Nucleus accumbens (tissue), 56 donors: ENCODE measurements at regions not wholly inside any gene's neighbourhood (a gene's known extent, or its start where the extent isn't known, plus 50 kb on each side); places are given as distances from the start of the nearest gene placed in this dataset.

Experiments used
- DNase-seq, 56 donors: peaks; one replicate each; lab custom pipeline; 2025; lab: John Stamatoyannopoulos, UW

- no peak for DNase-seq
Observed at GRCh38 chr1:98088381-98088780, 167.5 kb upstream of the DPYD start.

DNA sequence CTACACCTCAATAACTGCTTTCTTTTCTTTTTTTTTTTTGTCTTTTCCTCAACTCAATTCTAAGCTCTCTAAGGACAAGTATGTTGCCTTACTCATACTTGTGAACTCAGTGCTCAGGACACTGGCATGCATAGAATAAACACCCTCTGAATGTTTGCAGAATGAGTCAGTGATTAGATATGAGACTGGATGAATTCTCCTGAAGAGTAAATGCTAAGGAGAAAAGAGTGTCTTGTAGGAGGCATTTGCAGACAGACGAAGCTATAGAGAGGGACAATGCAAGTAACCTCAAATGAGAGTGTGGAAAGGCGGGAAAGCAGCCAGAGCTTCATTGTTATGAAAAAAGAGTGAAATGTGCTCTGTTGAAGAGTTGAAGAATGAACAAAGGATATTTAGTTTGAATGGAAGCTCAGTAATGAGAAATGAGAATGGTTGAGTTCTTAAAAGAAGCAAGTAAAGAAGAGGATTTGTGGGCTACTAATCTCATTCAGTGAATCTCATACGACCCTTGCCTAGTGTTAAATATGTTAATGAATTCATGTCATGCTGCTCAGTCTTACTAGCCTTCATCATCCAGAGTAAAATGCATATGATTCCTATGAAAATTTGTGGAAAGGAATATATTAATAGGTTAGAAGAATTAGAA, 166.1 kb upstream of the DPYD start:
- DNase-seq = no peak

GRCh38 chr1:98086156-98086555, 165.3 kb upstream of the DPYD start:
- no peak for DNase-seq

- DNase-seq = no peak
Observed at GRCh38 chr1:98084188-98084587, 163.4 kb upstream of the DPYD start.

- no peak for DNase-seq
Observed at GRCh38 chr1:98081944-98082343, 161.1 kb upstream of the DPYD start.

- DNase-seq = no peak
Observed at GRCh38 chr1:98078596-98078995, 157.8 kb upstream of the DPYD start.

DNA sequence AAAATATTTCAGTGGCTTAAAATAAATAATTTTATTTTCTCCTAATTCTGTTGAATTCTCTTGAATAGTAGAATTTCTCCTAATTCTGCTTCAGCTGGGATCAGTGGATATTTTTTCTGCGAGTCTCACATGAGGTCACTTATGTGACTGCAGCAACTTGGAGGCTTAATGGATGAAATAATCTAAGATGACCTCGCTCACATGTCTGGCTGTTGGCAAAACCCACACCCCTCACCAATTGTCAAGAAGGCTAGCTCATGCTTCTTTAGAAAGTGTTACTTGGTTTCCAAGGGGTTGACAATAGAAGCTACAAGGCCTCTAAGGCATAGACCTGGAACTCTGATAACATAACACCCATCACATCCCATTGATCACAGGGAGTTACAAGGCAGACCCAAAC, 156.9 kb upstream of the DPYD start:
- DNase-seq = no peak

DNA sequence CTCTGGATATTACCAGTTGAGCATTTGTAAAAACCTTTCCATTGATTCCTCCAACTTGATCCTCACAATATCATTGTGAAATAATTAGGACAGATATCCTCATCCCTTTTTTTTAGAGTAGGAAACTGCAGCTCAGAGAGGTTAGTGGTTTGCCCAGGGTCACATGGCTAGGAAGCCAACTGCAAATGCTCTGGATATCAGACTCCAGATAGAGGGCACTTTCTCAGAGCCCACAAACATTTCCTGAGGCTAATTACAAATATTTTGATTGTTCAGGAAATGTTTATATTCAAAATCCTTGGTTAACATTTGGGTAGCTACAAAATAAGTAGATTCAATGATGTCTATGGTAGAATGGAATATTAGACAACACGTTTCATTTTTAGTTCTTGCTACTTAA, 154.8 kb upstream of the DPYD start:
- no peak for DNase-seq

- no peak for DNase-seq
Observed at GRCh38 chr1:98073823-98074222, 153.0 kb upstream of the DPYD start.

DNA sequence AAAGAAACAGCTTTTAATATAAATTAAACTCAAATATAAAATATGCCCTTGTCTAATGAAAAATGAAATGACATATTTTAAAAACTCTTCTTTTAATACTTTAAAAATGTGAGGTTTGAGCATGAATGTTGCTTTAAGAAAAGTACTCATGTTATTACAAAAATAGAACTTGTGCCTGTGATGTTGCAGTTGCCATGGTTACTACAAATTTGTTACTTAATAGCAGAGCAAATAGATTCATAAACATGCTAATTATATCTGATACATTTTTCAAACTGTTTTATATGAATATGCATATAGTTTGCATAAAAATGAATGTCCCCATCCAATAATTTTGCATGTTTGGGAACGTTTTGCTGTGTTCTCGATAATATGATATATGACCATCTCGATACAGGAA, 152.3 kb upstream of the DPYD start:
- no peak for DNase-seq

GRCh38 chr1:98072047-98072446, 151.2 kb upstream of the DPYD start:
- no peak for DNase-seq

GRCh38 chr1:98068016-98068415, 147.2 kb upstream of the DPYD start:
- no peak for DNase-seq

GRCh38 chr1:98066911-98067310, 146.1 kb upstream of the DPYD start:
- DNase-seq = no peak

- no peak for DNase-seq
Observed at GRCh38 chr1:98059620-98060019, 138.8 kb upstream of the DPYD start.

GRCh38 chr1:98058676-98059075, 137.8 kb upstream of the DPYD start:
- no peak for DNase-seq

DNA sequence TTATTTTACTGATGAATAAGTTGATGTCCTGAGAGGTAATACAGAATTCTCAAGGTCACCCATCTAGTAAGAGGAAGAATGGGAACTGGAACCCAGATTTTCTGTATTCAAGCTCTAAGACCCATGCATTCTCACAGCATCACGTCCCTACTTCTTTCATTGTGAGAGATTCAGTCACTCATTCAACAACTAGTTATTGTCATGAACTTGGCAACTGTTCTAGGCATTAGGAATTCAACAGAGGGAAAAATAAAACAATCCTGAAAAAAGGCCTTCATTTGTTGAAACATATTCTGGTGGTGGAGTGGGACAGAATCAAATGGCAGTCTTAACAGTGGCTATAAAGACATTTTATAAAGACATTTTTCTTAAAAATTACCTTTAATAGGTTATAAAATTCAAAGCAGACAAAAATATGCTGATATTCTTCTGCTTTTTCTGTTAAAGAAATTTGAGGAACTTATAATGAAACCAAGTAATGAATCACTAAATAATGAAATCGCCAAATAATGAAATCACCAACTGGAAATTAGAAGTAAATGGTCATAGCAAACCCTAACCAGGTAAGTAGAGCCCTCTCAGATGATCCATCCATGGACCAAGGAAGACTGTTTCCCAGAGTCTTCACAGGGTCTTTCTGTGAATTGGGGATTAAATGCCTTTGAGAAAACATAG, 136.5 kb upstream of the DPYD start:
- DNase-seq = no peak

DNA sequence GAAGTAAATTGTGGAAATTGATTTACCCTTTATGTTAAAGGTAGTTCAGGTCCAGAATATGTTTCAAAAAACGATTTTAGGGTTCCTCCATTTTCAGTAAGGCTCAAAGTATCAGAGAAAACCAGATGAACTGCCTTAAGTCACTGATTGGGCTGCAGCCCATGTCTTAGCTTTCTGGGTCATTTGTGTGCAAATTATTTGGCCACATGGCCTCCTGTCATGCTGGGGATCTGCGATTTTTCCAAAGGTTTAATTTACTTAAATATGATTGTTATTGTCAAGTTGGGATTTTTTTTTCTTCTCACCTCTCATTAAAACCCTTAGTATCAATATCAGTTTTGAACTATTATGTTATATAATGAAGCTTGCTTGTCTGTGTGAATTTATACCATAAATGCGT, 135.9 kb upstream of the DPYD start:
- no peak for DNase-seq

DNA sequence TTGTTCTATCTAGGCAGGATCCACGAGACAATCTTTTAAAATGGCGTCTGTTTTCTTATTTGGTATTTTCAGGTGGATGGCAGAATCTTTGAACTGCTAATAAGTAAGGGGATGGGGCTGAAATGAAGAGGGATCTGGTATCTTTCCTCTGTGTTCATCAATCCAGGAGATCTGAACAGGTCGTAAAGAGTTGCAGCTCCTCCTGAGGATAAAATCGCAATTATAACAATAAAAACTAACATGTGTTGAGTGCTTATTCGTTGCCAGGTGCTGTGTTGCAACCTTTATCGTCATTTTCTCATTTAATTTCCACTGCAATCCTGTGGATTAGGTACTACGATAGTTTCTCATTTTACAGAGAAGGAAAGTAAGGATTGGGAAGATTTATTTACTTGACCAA, 134.6 kb upstream of the DPYD start:
- no peak for DNase-seq

DNA sequence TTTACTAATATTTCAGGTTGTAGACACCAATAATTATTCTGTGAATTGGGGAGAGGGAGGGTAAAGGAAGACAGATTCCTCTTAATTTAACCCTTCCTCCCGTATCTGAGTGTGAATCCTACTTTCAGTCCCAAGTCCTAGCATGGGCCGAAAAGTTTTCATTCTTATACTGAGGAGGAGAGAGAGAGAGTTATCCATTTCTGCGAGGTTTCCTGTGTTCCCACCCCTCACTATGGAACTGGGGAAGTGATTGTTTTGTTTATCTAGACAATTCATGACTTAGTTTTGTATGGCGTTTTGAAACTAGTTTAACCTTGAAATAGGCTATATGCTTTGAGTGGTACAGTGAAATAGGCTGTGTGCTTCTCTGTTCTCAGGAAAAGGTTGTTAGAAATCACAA, 134.0 kb upstream of the DPYD start:
- no peak for DNase-seq

DNA sequence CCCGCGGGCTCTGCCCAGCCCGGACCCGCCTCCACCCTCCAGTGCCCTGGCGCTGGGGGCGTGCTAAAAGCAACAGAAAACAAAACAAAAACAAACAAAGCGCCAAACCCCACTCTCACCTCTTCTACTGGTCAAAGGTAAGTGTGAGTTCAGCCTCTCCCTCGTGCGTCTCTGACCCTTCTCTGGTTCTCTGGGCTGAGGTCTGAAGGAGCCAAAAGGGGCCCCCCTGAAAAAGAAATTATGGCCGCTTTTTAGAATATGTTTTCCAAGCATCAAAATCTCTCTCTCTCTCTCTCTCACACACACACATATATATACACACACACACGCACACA, 133.5 kb upstream of the DPYD start:
- no peak for DNase-seq

DNA sequence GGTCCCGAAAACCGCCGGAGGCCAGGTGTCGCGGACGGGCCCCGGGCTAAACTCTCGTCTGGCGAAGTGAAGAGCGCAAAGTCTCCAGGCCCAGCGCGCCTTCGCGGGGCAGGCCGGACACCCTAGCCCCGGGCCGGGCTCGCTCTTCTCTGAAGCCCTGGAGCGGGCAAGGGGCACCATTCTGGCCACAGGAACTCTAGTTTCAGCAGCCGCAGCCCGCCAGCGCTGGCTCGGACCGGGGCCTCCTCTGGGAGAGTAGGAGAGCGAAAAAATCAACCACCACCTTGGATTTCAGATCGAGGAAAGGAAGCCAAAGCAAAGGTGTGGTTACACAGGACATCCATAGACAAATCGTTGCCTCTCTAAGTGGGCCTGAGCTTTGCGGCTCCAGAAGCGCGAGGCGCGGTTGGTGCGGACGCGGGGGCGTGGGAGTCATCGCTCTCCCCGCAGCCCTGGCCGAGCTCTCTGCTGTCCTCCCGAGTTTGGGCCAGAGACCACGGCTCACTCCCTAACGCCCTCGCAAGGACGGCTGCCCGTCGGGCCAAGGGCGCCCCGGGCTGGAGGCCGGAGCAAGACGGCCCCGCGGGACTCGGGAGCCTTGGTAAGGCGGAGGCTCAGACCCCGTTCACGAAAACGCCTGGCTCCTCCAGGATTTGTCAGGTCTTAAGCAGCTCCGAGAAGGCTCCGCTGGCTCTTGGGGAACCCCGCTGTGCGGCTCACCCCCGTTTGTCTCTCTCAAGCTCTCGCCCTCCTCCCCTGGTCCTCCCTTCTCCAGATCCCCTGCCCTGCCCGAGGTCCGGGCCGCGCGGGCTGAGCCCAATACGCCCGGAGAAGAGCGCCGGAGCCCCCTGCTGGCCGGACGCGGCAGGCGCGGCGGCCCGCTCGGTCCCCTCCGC, 132.9 kb upstream of the DPYD start:
- peak in 42 of 56 donors; percentile 30 to 80 (median 56) for DNase-seq
